ENCODE measurements at regions not wholly inside any gene's neighbourhood (a gene's known extent, or its start where the extent isn't known, plus 50 kb on each side); places are given as distances from the start of the nearest gene placed in this dataset.

- no peak for DNase-seq
- Mint-ChIP-seq H3K4me3 (no peak overlapping the region), H3K36me3 (no peaks in the 10 kb centered on the region), H3K27ac (no peak overlapping the region), H3K27me3 (peaks cover 4 to 9% (median 8%) of the 10 kb centered on the region in 3 donors), H3K4me1 (no peaks in the 10 kb centered on the region), H3K9me3 (peaks cover 0 to 4% (median 2%) of the 10 kb centered on the region in 7 donors)
- ATAC-seq (ENCODE audit: low read depth in 2 of 2) = no peak
Observed at GRCh38 chr17:56098746-56099145, 54.5 kb upstream of the ANKFN1 start.

DNA sequence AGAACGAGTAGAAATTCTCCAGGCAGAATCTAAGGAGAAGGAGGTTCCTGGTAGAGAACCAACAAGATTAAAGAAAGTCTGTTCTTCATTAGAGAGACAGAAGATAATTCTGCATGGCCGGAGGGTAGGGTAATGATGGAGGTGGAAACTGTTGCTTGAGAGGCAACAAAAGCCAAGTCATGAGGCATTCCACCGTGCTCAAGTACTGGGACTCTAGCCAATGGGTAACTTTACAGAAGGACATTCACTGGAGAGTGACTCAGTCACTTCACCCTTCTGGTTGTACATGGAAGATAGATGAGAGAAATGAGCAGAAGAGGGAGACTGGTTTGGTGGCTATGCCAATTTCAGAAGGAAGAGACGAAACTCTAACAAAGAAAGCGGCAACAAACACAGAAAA lies 53.6 kb upstream of the ANKFN1 start:
- ATAC-seq (ENCODE audit: low read depth in 2 of 2) (no peak), DNase-seq (no peak)
- no peaks in the 10 kb centered on the region for H3K4me1 Mint-ChIP-seq
- H3K27me3 Mint-ChIP-seq = peaks cover 4 to 11% (median 9%) of the 10 kb centered on the region in 3 donors
- H3K4me3 Mint-ChIP-seq = no peak overlapping the region
- no peak overlapping the region for H3K27ac Mint-ChIP-seq
- no peaks in the 10 kb centered on the region for H3K36me3 Mint-ChIP-seq
- H3K9me3 Mint-ChIP-seq = peaks cover 0 to 4% (median 2%) of the 10 kb centered on the region in 7 donors

Data from naive B cell (primary cell).